Muscle layer of colon (tissue), 2 donors: ENCODE measurements at regions not wholly inside any gene's neighbourhood (a gene's known extent, or its start where the extent isn't known, plus 50 kb on each side); places are given as distances from the start of the nearest gene placed in this dataset.

ENCODE experiments used
- H3K27ac ChIP-seq: one replicate; pipeline ENCODE4 v1.7.0; 2013; ENCODE audit warnings: low read depth, mild to moderate bottlenecking, low read length, moderate library complexity
- H3K27me3 ChIP-seq, 2 donors: one replicate each; pipeline ENCODE4 v1.7.0; 2013; ENCODE audit warnings: low read length in 2 of 2, mild to moderate bottlenecking in 2 of 2; ENCODE audit not compliant: insufficient read depth in 2 of 2, control insufficient read depth in 1 of 2
- H3K36me3 ChIP-seq: one replicate; pipeline ENCODE4 v1.7.0; 2013; ENCODE audit warnings: mild to moderate bottlenecking, low read length; ENCODE audit not compliant: insufficient read depth
- H3K4me1 ChIP-seq: one replicate; pipeline ENCODE4 v1.7.0; 2013; ENCODE audit warnings: mild to moderate bottlenecking, low read length; ENCODE audit not compliant: insufficient read depth
- H3K4me3 ChIP-seq, 2 donors: one replicate each; pipeline ENCODE4 v1.7.0; 2013; ENCODE audit warnings: low read length in 2 of 2, low read depth in 1 of 2, mild to moderate bottlenecking in 1 of 2, moderate library complexity in 1 of 2
- H3K9ac ChIP-seq: one replicate; pipeline ENCODE4 v1.7.0; 2013; ENCODE audit warnings: low read length
- H3K9me3 ChIP-seq: one replicate; pipeline ENCODE4 v1.7.0; 2013; ENCODE audit warnings: mild to moderate bottlenecking, low read length
- donor health status: abdominal sarcoma.
- donor health status: Adenocarcinoma of cecum.

DNA sequence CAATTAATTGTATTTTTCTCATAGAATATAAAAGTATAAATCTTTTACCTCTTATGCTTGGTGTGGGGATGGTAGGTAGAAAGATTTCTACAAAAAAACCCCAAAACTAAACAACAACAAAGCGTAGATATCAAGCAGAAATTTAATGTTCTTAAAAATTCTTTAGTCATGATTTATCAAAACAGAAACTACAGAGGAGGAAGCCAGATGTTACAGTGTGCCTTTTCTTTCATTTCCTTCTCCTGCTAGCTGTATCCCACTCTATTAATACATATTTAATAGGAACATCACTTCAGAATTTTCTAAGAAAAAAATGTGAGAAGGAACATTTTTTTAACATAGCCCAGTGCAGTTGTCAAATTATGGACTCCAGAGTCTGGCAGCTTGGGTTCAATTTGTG lies 420.6 kb downstream of the TUSC7 start:
- Histone ChIP-seq H3K9ac (no peak overlapping the region), H3K9me3 (no peaks in the 10 kb centered on the region), H3K36me3 (no peaks in the 10 kb centered on the region), H3K27me3 (no peaks in the 10 kb centered on the region), H3K4me1 (no peaks in the 10 kb centered on the region), H3K27ac (no peak overlapping the region), H3K4me3 (no peak overlapping the region)

DNA sequence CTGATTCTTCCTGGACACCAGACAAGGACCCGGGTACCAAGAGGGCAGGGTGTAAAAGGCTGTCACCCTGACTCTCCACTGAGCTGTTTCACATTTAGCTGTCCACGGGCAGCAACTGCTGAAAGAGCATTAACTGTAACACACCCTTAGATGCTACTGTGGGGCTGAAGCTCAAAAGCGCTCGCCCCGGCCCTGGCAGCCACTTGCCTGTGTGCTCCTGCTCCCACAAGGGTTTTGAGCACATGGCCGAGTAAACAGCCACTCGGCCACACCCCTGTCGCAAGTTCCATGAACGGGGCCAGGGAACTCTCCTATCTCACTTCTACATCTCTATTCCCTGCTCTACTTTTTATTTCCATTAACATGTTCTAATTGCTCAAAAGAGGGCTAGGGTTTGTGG lies 421.7 kb downstream of the TUSC7 start:
- H3K9ac ChIP-seq, result no peak overlapping the region
- H3K27ac ChIP-seq, result no peak overlapping the region
- H3K36me3 ChIP-seq, result no peaks in the 10 kb centered on the region
- no peaks in the 10 kb centered on the region for H3K27me3 ChIP-seq
- no peaks in the 10 kb centered on the region for H3K4me1 ChIP-seq
- no peak overlapping the region for H3K4me3 ChIP-seq
- H3K9me3 ChIP-seq, result no peaks in the 10 kb centered on the region

- H3K4me3 ChIP-seq, result no peak overlapping the region
- H3K36me3 ChIP-seq, result no peaks in the 10 kb centered on the region
- H3K27me3 ChIP-seq, result no peaks in the 10 kb centered on the region
- no peak overlapping the region for H3K9ac ChIP-seq
- no peak overlapping the region for H3K27ac ChIP-seq
- no peaks in the 10 kb centered on the region for H3K4me1 ChIP-seq
- no peaks in the 10 kb centered on the region for H3K9me3 ChIP-seq
These were observed 423.5 kb downstream of the TUSC7 start for GRCh38 chr3:117133066-117133465.

DNA sequence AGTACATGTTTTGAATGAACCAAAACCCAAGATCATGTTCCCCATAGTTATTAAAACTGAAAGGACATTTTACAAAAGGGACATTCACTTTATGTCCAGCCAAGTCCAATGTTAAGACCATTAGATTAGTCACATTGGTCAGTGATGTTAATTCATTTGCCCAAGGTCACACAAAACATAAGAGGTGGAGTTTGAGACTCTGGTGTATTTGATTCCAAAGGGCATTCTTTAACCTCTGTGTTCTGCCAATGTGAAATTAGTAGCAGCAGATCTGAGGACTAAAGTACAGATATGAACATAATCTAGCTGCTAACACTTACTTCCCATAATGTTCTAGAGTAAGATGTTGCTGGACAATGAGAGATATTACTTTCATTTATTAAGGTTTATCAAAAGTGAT lies 425.6 kb downstream of the TUSC7 start:
- Histone ChIP-seq H3K36me3 (no peaks in the 10 kb centered on the region), H3K4me3 (no peak overlapping the region), H3K9ac (no peak overlapping the region), H3K4me1 (no peaks in the 10 kb centered on the region), H3K27me3 (no peaks in the 10 kb centered on the region), H3K9me3 (no peaks in the 10 kb centered on the region), H3K27ac (no peak overlapping the region)

GRCh38 chr3:117136003-117136402 lies 426.4 kb downstream of the TUSC7 start:
- Histone ChIP-seq H3K36me3 (no peaks in the 10 kb centered on the region), H3K9ac (no peak overlapping the region), H3K4me3 (no peak overlapping the region)

DNA sequence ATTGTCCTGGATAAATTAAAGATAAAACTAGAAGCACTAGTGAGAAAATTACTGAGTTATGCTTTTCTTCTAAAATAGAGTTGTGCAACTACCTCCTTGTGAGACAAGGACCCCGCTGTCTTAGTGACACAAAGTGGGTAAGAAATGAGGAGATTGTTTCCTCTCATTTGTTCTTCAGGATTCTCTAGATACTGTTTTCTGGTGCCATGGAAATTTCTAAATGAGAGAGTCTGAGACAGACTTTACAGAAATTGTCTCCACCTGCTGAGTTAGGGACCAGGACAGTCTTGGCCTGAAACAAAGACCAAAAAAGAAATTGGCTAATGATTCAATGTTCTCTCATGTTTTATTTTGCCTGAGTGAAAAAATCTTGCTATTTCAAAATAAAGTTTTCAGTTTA lies 427.5 kb downstream of the TUSC7 start:
- Histone ChIP-seq H3K27me3 (no peaks in the 10 kb centered on the region), H3K9ac (no peak overlapping the region), H3K4me1 (no peaks in the 10 kb centered on the region), H3K27ac (no peak overlapping the region), H3K9me3 (no peaks in the 10 kb centered on the region), H3K4me3 (no peak overlapping the region), H3K36me3 (no peaks in the 10 kb centered on the region)

More at GRCh38 chr3:117136003-117136402, 426.4 kb downstream of the TUSC7 start:
- H3K27ac ChIP-seq, result no peak overlapping the region
- H3K4me1 ChIP-seq, result no peaks in the 10 kb centered on the region
- no peaks in the 10 kb centered on the region for H3K27me3 ChIP-seq
- H3K9me3 ChIP-seq, result no peaks in the 10 kb centered on the region

- Histone ChIP-seq H3K36me3 (no peaks in the 10 kb centered on the region), H3K27ac (no peak overlapping the region), H3K27me3 (no peaks in the 10 kb centered on the region), H3K9ac (no peak overlapping the region), H3K9me3 (no peaks in the 10 kb centered on the region), H3K4me1 (no peaks in the 10 kb centered on the region), H3K4me3 (no peak overlapping the region)
These were observed 430.1 kb downstream of the TUSC7 start for GRCh38 chr3:117139681-117140080.

DNA sequence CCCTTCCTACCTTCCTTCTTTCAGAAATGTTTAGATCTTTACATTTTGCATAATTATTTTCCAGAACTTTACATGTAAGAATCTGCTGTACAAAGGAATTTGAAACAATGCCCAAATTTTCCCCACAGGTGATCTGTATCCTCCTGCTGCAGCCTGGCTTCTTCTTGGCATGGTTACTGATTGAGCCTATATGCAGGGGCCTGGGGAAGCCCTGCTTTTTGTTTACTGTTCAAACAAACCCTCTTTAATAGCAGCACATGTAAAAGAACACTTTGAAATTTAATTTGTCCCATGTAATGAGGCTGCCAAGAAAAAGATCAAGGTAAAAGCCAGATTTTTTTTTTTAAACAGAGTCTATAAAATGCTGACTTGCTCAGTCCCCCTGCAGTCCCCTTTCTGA lies 432.2 kb downstream of the TUSC7 start:
- H3K27ac ChIP-seq, result no peak overlapping the region
- H3K36me3 ChIP-seq, result no peaks in the 10 kb centered on the region
- no peaks in the 10 kb centered on the region for H3K4me1 ChIP-seq
- no peak overlapping the region for H3K4me3 ChIP-seq
- H3K27me3 ChIP-seq, result no peaks in the 10 kb centered on the region
- no peaks in the 10 kb centered on the region for H3K9me3 ChIP-seq
- H3K9ac ChIP-seq, result no peak overlapping the region

GRCh38 chr3:117144853-117145252 lies 435.3 kb downstream of the TUSC7 start:
- H3K9ac ChIP-seq, result no peak overlapping the region
- H3K4me1 ChIP-seq, result no peaks in the 10 kb centered on the region
- no peaks in the 10 kb centered on the region for H3K27me3 ChIP-seq
- no peak overlapping the region for H3K4me3 ChIP-seq
- no peak overlapping the region for H3K27ac ChIP-seq
- H3K9me3 ChIP-seq, result no peaks in the 10 kb centered on the region
- H3K36me3 ChIP-seq, result no peaks in the 10 kb centered on the region

DNA sequence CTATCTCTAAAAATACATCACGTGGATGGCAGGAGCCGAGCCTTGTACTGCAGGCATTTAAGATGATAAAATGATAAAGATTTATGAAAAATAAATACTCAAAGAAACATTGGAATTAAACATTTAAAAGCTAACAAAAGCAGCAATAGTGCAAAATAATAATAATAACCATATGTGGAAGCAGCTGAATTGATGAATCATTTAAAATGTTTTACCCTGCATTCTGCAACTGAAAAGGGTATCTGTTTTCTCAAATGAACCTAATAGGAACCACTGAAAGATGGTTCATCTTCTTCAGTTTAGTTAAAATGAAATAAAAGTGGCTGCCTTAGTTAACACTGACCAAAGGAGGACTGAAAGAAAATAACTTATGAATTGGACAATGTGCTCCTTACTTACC lies 436.1 kb downstream of the TUSC7 start:
- Histone ChIP-seq H3K4me3 (no peak overlapping the region), H3K9me3 (no peaks in the 10 kb centered on the region), H3K9ac (no peak overlapping the region), H3K4me1 (no peaks in the 10 kb centered on the region), H3K27ac (no peak overlapping the region), H3K36me3 (no peaks in the 10 kb centered on the region), H3K27me3 (no peaks in the 10 kb centered on the region)

DNA sequence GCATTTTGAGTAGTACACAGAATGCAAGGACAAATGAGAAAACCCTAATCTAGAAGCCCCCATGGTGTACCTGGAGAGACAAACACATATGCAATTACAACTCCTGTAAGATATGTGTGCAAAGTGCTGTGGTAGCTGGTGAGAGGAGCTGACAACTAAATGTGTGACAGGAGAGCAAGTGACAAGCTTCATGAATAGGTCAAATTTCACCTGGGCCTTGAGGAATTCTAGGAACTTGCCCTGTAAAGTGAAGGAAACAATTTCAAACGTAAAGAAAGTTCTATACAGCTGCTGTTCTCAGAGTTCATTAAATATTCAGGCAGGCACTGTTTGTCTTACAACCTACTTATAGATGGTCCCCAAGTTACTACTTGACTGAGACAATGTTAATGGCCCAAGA lies 437.0 kb downstream of the TUSC7 start:
- H3K4me1 ChIP-seq, result no peaks in the 10 kb centered on the region
- H3K4me3 ChIP-seq, result no peak overlapping the region
- no peak overlapping the region for H3K27ac ChIP-seq
- H3K36me3 ChIP-seq, result no peaks in the 10 kb centered on the region
- no peaks in the 10 kb centered on the region for H3K27me3 ChIP-seq
- no peak overlapping the region for H3K9ac ChIP-seq
- H3K9me3 ChIP-seq, result no peaks in the 10 kb centered on the region

DNA sequence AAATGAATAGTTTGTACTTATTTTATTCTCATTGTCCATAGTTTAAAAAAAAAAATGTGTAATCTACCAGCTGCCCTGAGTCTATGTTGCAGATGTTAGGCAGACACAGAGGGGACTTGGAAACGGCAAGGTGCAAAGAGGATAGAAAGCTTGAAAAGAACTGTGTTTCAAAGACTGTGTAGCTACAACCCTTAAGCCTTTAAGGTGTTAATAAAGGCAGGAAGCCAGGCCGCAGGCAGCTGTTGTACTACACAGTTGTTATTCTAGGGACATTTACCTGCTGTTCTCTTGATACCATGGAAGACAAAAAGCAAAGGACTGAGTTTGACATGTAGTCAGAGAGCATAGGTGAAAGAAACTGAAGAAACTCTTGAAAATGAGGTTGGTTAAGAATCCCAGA lies 440.0 kb downstream of the TUSC7 start:
- Histone ChIP-seq H3K9me3 (no peaks in the 10 kb centered on the region), H3K27ac (no peak overlapping the region), H3K4me1 (no peaks in the 10 kb centered on the region), H3K4me3 (no peak overlapping the region), H3K27me3 (no peaks in the 10 kb centered on the region), H3K36me3 (no peaks in the 10 kb centered on the region), H3K9ac (no peak overlapping the region)
